Keratinocyte (primary cell): ENCODE measurements at regions not wholly inside any gene's neighbourhood (a gene's known extent, or its start where the extent isn't known, plus 50 kb on each side); places are given as distances from the start of the nearest gene placed in this dataset.

ENCODE experiments used
- DNase-seq: peaks from one replicate; pipeline ENCODE4 v3.0.0-alpha.2; 2011; ENCODE audit warnings: low read depth, missing footprints, low spot score
- FAIRE-seq: peaks from 2 replicates; lab custom pipeline; 2011; peaks lifted over from hg19 to GRCh38; lab: Jason Lieb, UNC
- H2AFZ ChIP-seq: 2 replicates; pipeline ENCODE4 v1.6.0; 2012; ENCODE audit warnings: low read length, control low read depth, inconsistent platforms; ENCODE audit not compliant: control insufficient read depth
- H3K27ac ChIP-seq: 2 replicates; pipeline ENCODE4 v1.5.1; 2011; ENCODE audit warnings: low read length; ENCODE audit not compliant: control insufficient read depth, insufficient read depth
- H3K27me3 ChIP-seq: 3 replicates; pipeline ENCODE4 v1.6.0; 2011; ENCODE audit warnings: low read length; ENCODE audit not compliant: control insufficient read depth, insufficient read depth; ENCODE audit errors: extremely low read depth
- H3K36me3 ChIP-seq, 2 experiments: 2 replicates in 1 of 2; 3 replicates in 1 of 2; pipeline ENCODE4 v1.5.1; 2011; ENCODE audit warnings: low read length in 2 of 2, mild to moderate bottlenecking in 1 of 2; ENCODE audit not compliant: control insufficient read depth in 2 of 2, insufficient read depth in 2 of 2; ENCODE audit errors: extremely low read depth in 1 of 2
- H3K4me1 ChIP-seq: 3 replicates; pipeline ENCODE4 v1.5.1; 2011; ENCODE audit warnings: low read length; ENCODE audit not compliant: control insufficient read depth, insufficient read depth; ENCODE audit errors: extremely low read depth
- H3K4me2 ChIP-seq: 3 replicates; pipeline ENCODE4 v1.6.0; 2011; ENCODE audit warnings: low read depth, low read length; ENCODE audit not compliant: control insufficient read depth, insufficient read depth; ENCODE audit errors: extremely low read depth
- H3K4me3 ChIP-seq, 3 experiments: fragments of 200-600 bp in 1 of 3; sonication (generic) in 1 of 3; 2 replicates in 2 of 3; 3 replicates in 1 of 3; pipeline ENCODE4 v1.5.1; 2011 to 2016; ENCODE audit warnings: low read length in 3 of 3, mild to moderate bottlenecking in 3 of 3, control low read depth in 2 of 3, inconsistent platforms in 1 of 3, low read depth in 1 of 3, mixed read lengths in 1 of 3, mixed run types in 1 of 3, moderate library complexity in 1 of 3; ENCODE audit not compliant: control insufficient read depth in 2 of 3, insufficient read depth in 2 of 3; ENCODE audit errors: extremely low read depth in 1 of 3
- H3K79me2 ChIP-seq: 2 replicates; pipeline ENCODE4 v1.6.0; 2012; ENCODE audit warnings: low read length; ENCODE audit not compliant: control insufficient read depth, insufficient read depth
- H3K9ac ChIP-seq: 3 replicates; pipeline ENCODE4 v1.6.0; 2011; ENCODE audit warnings: low read length; ENCODE audit not compliant: control insufficient read depth, insufficient read depth; ENCODE audit errors: extremely low read depth
- H3K9me1 ChIP-seq: 3 replicates; pipeline ENCODE4 v1.6.0; 2011; ENCODE audit warnings: low read length; ENCODE audit not compliant: control insufficient read depth, insufficient read depth; ENCODE audit errors: extremely low read depth
- H3K9me3 ChIP-seq: 2 replicates; pipeline ENCODE4 v1.5.1; 2012; ENCODE audit warnings: low read depth, low read length; ENCODE audit not compliant: control insufficient read depth
- H4K20me1 ChIP-seq: 3 replicates; pipeline ENCODE4 v1.6.0; 2011; ENCODE audit warnings: low read length; ENCODE audit not compliant: control insufficient read depth, insufficient read depth; ENCODE audit errors: extremely low read depth
- EZH2 ChIP-seq: IDR thresholded peaks from one replicate; pipeline ENCODE4 v1.6.1; 2012; ENCODE audit warnings: inconsistent platforms, mild to moderate bottlenecking, low read length, moderate library complexity
- dilution Hi-C: fragments of 300-500 bp; cut with MboI; formaldehyde crosslinking; loops from one replicate; pipeline ENCODE4 v1.7.0; 2020; ENCODE audit warnings: low sequenced_read_pairs; ENCODE audit not compliant: extremely low pct_ligation_motif_present
- TF ChIP-seq, protein P1 (sequence below), 3 experiments: IDR thresholded peaks in 1 of 3; conservative IDR thresholded peaks in 1 of 3; optimal IDR thresholded peaks in 1 of 3; 2 replicates in 2 of 3; 3 replicates in 1 of 3; pipeline versions ENCODE3 to v1.5.1; 2011; ENCODE audit warnings: low read length in 3 of 3, mild to moderate bottlenecking in 3 of 3, moderate library complexity in 2 of 3, control low read depth in 1 of 3, inconsistent platforms in 1 of 3; ENCODE audit not compliant: insufficient read depth in 2 of 3; ENCODE audit errors: extremely low read depth in 1 of 3

DNA sequence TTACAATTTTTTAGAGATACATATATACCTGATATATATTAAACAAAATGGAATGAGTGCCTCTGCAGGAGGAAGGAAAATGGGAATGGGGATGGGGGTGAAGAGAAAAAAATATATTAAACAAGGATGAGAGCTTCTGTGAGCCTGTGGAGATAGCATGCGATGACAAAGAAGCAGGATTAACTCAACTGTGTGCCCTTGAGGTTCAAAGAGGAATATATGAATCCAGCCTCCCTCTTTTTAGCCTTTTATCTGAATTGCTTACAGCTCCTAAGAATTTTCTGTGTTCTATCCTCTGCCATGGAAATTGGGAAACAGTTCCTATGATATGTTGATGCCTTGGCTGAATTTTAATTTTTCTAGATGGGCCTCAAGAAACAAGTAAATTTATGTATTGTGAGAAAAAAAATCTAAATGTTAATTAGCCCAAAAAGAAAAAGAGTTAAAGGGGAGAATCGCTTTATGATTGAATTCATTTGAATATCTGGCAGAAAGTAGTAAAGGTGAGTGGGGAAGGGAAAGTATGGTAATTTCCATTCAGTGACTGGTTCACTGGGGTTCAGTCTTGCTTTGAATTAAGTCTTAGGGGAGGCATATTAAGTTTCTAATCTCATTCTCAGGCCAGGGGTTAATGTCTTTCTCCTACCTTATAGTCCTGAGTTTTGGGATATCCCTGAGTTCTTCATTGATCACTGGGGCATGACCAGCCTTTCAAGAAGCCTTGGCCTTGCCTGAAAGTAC, 106.3 kb upstream of the HMCN1 start:
- FAIRE-seq (no peak), DNase-seq (no peak)
- no peaks in the 10 kb centered on the region for H3K36me3 ChIP-seq
- no peak for TF ChIP-seq EZH2
- TF ChIP-seq, protein P1, sequence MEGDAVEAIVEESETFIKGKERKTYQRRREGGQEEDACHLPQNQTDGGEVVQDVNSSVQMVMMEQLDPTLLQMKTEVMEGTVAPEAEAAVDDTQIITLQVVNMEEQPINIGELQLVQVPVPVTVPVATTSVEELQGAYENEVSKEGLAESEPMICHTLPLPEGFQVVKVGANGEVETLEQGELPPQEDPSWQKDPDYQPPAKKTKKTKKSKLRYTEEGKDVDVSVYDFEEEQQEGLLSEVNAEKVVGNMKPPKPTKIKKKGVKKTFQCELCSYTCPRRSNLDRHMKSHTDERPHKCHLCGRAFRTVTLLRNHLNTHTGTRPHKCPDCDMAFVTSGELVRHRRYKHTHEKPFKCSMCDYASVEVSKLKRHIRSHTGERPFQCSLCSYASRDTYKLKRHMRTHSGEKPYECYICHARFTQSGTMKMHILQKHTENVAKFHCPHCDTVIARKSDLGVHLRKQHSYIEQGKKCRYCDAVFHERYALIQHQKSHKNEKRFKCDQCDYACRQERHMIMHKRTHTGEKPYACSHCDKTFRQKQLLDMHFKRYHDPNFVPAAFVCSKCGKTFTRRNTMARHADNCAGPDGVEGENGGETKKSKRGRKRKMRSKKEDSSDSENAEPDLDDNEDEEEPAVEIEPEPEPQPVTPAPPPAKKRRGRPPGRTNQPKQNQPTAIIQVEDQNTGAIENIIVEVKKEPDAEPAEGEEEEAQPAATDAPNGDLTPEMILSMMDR (optimal IDR thresholded peaks at IDR 0.05 in 1 of 3, IDR thresholded peaks at IDR 0.05 in 1 of 3, conservative IDR thresholded peaks at IDR 0.05 in 1 of 3; ENCODE audit: extremely low read depth in 1 of 3, insufficient read depth in 2 of 3, low read length in 3 of 3): no peak
- H3K79me2 ChIP-seq: no peaks in the 10 kb centered on the region
- no peak overlapping the region for H3K27ac ChIP-seq
- no peaks in the 10 kb centered on the region for H3K9me1 ChIP-seq
- H4K20me1 ChIP-seq: no peaks in the 10 kb centered on the region
- H3K9ac ChIP-seq: no peak overlapping the region
- H2AFZ ChIP-seq: no peak overlapping the region
- no peaks in the 10 kb centered on the region for H3K27me3 ChIP-seq
- H3K9me3 ChIP-seq: no peaks in the 10 kb centered on the region
- no peak overlapping the region for H3K4me3 ChIP-seq
- dilution Hi-C loops: no loop called here
- peaks cover 2% of the 10 kb centered on the region for H3K4me1 ChIP-seq
- no peak overlapping the region for H3K4me2 ChIP-seq

GRCh38 chr1:185627171-185627570, 107.0 kb upstream of the HMCN1 start:
- Histone ChIP-seq H3K9me3 (no peaks in the 10 kb centered on the region), H4K20me1 (no peaks in the 10 kb centered on the region), H3K79me2 (no peaks in the 10 kb centered on the region), H3K4me3 (no peak overlapping the region), H3K4me1 (no peaks in the 10 kb centered on the region), H3K9me1 (no peaks in the 10 kb centered on the region), H3K9ac (no peak overlapping the region), H3K27me3 (no peaks in the 10 kb centered on the region), H3K27ac (no peak overlapping the region), H2AFZ (no peak overlapping the region), H3K4me2 (no peak overlapping the region), H3K36me3 (no peaks in the 10 kb centered on the region)
- FAIRE-seq: no peak
- no peak for DNase-seq
- TF ChIP-seq, protein P1 (optimal IDR thresholded peaks at IDR 0.05 in 1 of 3, IDR thresholded peaks at IDR 0.05 in 1 of 3, conservative IDR thresholded peaks at IDR 0.05 in 1 of 3; ENCODE audit: extremely low read depth in 1 of 3, insufficient read depth in 2 of 3, low read length in 3 of 3): no peak
- no peak for TF ChIP-seq EZH2
- dilution Hi-C loops: no loop called here
